PC-9 (cell line): ENCODE measurements at regions not wholly inside any gene's neighbourhood (a gene's known extent, or its start where the extent isn't known, plus 50 kb on each side); places are given as distances from the start of the nearest gene placed in this dataset.

ENCODE experiments used
- BruUV-seq: library from RNA; stranded (reverse); fragments of 400-500 nt; replicated peaks from 2 replicates; lab custom pipeline; 2021; lab: Mats Ljungman, UMichigan
- CTCF ChIA-PET: fragments of 300-600 bp; sonication (Branson Sonifier 250); formaldehyde crosslinking; loops from one replicate; lab custom pipeline; 2022; ENCODE audit warnings: antibody characterized with exemption; lab: Charles Lee
- POLR2A ChIA-PET: fragments of 300-600 bp; sonication (Branson Sonifier 250); formaldehyde crosslinking; loops from one replicate; lab custom pipeline; 2022; ENCODE audit warnings: antibody characterized with exemption; ENCODE audit not compliant: unreplicated experiment; lab: Charles Lee
- DNase-seq, 2 experiments: peaks; one replicate each; pipeline versions ENCODE4 v3.0.0 to v3.0.0-alpha.2; 2015 to 2022; ENCODE audit warnings: mixed read lengths in 1 of 2
- H2AFZ ChIP-seq: fragments of 200-600 bp; sonication (generic); 2 replicates; pipeline ENCODE4 v1.8.1; 2017; ENCODE audit warnings: antibody characterized with exemption
- H3F3A ChIP-seq: fragments of 200-600 bp; sonication (generic); 2 replicates; pipeline ENCODE4 v1.8.1; 2017; ENCODE audit warnings: antibody characterized with exemption, mild to moderate bottlenecking, low read depth; ENCODE audit not compliant: insufficient read depth
- H3K27ac ChIP-seq: fragments of 200-600 bp; sonication (generic); 2 replicates; pipeline ENCODE4 v1.6.1; 2016; ENCODE audit warnings: mixed run types
- H3K27me3 ChIP-seq: fragments of 200-600 bp; sonication (generic); 2 replicates; pipeline ENCODE4 v1.6.1; 2016; ENCODE audit warnings: low read depth, mixed run types; ENCODE audit not compliant: insufficient read depth
- H3K36me3 ChIP-seq: fragments of 200-600 bp; sonication (generic); 2 replicates; pipeline ENCODE4 v1.6.1; 2016; ENCODE audit warnings: low read depth, mixed run types
- H3K4me1 ChIP-seq: fragments of 200-600 bp; sonication (generic); replicated peaks from 2 replicates; pipeline ENCODE4 v1.6.1; 2016; ENCODE audit warnings: mixed run types; ENCODE audit not compliant: insufficient read depth
- H3K4me2 ChIP-seq: fragments of 200-600 bp; sonication (generic); 2 replicates; pipeline ENCODE4 v1.6.1; 2017; ENCODE audit warnings: mixed run types
- H3K4me3 ChIP-seq: fragments of 200-600 bp; sonication (generic); 2 replicates; pipeline ENCODE4 v1.6.1; 2016; ENCODE audit warnings: mixed run types
- H3K79me2 ChIP-seq: fragments of 200-600 bp; sonication (generic); 2 replicates; pipeline ENCODE4 v1.6.1; 2017; ENCODE audit warnings: low read depth, mixed run types
- H3K9me2 ChIP-seq: fragments of 200-600 bp; sonication (generic); 2 replicates; pipeline ENCODE4 v1.8.1; 2017; ENCODE audit warnings: mild to moderate bottlenecking; ENCODE audit not compliant: insufficient read depth
- H3K9me3 ChIP-seq: fragments of 200-600 bp; sonication (generic); 2 replicates; pipeline ENCODE4 v1.8.1; 2016; ENCODE audit warnings: low read depth; ENCODE audit not compliant: insufficient read depth
- H4K20me1 ChIP-seq: fragments of 200-600 bp; sonication (generic); 2 replicates; pipeline ENCODE4 v1.8.1; 2017; ENCODE audit not compliant: insufficient read depth
- EZH2 ChIP-seq: fragments of 200-600 bp; sonication (generic); IDR thresholded peaks from 2 replicates; pipeline ENCODE4 v1.8.0; 2017; ENCODE audit warnings: antibody characterized with exemption, low read depth
- intact Hi-C: fragments of 100-400 bp; cut with micrococcal nuclease; formaldehyde crosslinking; loops from one replicate; pipeline ENCODE4 v1.10.0; 2022; ENCODE audit not compliant: unreplicated experiment
- TF ChIP-seq, protein P1 (sequence below): fragments of 200-600 bp; sonication (generic); conservative IDR thresholded peaks from 2 replicates; pipeline ENCODE4 v1.6.1; 2017; ENCODE audit warnings: mixed run types, antibody characterized with exemption, mild to moderate bottlenecking, moderate library complexity

DNA sequence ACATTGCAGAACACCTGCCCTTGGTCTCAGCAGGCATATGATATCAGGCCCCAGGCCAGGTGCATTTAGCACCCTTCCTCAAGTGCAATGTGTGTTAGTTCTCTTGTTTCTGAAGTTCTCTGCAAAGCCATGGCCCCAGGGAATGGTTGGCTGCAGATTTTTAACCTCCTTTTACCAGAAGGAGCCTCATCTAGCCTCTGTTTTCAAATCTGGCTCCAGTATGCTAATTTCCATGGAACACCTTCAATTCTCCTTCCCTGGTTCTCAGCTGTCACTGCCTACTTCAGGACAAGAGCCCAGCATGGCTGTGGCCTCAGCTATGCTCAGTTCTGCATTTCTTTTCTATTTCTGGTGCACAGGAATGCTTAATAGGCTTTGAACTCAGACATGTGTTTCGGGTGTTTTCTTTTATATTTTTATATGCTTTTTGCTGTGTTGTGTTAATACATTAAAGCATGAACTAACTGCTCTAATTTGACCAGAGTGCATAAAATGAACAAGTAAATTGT is 51.6 kb upstream of the OGFRL1 start:
- BruUV-seq, result no TSS peak
- POLR2A ChIA-PET, result no interaction called here
- TF ChIP-seq, protein P1, sequence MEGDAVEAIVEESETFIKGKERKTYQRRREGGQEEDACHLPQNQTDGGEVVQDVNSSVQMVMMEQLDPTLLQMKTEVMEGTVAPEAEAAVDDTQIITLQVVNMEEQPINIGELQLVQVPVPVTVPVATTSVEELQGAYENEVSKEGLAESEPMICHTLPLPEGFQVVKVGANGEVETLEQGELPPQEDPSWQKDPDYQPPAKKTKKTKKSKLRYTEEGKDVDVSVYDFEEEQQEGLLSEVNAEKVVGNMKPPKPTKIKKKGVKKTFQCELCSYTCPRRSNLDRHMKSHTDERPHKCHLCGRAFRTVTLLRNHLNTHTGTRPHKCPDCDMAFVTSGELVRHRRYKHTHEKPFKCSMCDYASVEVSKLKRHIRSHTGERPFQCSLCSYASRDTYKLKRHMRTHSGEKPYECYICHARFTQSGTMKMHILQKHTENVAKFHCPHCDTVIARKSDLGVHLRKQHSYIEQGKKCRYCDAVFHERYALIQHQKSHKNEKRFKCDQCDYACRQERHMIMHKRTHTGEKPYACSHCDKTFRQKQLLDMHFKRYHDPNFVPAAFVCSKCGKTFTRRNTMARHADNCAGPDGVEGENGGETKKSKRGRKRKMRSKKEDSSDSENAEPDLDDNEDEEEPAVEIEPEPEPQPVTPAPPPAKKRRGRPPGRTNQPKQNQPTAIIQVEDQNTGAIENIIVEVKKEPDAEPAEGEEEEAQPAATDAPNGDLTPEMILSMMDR, result no peak
- no peak for TF ChIP-seq EZH2
- no peaks in the 10 kb centered on the region for H3K4me1 ChIP-seq
- CTCF ChIA-PET, result no interaction called here
- no peak overlapping the region for H3K27ac ChIP-seq
- H3K27me3 ChIP-seq, result no peaks in the 10 kb centered on the region
- H3K36me3 ChIP-seq, result no peaks in the 10 kb centered on the region
- no peaks in the 10 kb centered on the region for H3K9me3 ChIP-seq
- no peak for DNase-seq
- H4K20me1 ChIP-seq, result no peaks in the 10 kb centered on the region
- no peaks in the 10 kb centered on the region for H3F3A ChIP-seq
- H3K79me2 ChIP-seq, result no peaks in the 10 kb centered on the region
- intact Hi-C loops, result no loop called here
- H2AFZ ChIP-seq, result no peak overlapping the region
- peaks cover 4% of the 10 kb centered on the region; the same call in 1 of the 2 replicates for H3K9me2 ChIP-seq
- H3K4me3 ChIP-seq, result no peak overlapping the region
- H3K4me2 ChIP-seq, result no peak overlapping the region

DNA sequence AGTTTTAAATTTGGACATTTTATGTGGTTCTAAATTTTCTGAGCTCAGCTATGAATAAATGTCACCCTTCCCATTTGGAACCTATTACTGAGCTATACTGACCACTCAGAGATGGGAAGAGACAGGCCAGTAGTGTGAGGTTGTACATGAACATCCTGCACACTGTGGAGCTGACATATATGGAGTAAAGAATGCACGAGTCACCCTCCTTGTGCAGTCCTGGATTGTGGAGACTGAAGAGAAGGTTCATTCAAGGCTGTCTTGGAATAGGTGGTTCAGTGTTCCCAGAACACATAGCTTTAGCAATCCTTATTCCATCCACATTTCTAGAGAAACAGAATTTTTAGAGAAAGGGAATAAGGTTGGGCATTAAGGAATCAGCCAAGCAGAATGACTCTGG is 50.3 kb upstream of the OGFRL1 start:
- Histone ChIP-seq H3K79me2 (no peaks in the 10 kb centered on the region), H2AFZ (no peak overlapping the region), H3K27me3 (no peaks in the 10 kb centered on the region), H3K9me3 (no peaks in the 10 kb centered on the region; the same call in 1 of the 2 replicates), H3K4me1 (no peaks in the 10 kb centered on the region), H3K4me3 (no peak overlapping the region), H3K36me3 (no peaks in the 10 kb centered on the region), H3F3A (no peaks in the 10 kb centered on the region), H4K20me1 (no peaks in the 10 kb centered on the region), H3K27ac (no peak overlapping the region), H3K9me2 (peaks cover 4% of the 10 kb centered on the region; the same call in 1 of the 2 replicates), H3K4me2 (no peak overlapping the region)
- POLR2A ChIA-PET, result no interaction called here
- no TSS peak for BruUV-seq
- intact Hi-C loops, result no loop called here
- DNase-seq, result no peak
- TF ChIP-seq EZH2, result no peak
- TF ChIP-seq, protein P1, result no peak
- CTCF ChIA-PET, result no interaction called here
